Fibroblast of the conjunctiva (primary cell): ENCODE measurements at regions not wholly inside any gene's neighbourhood (a gene's known extent, or its start where the extent isn't known, plus 50 kb on each side); places are given as distances from the start of the nearest gene placed in this dataset.
"Not testable (repeated sequence)": the region's sequence is repeated elsewhere in the genome, so short reads cannot be mapped to it uniquely, and the experiment has no call there.

Experiments
- DNase-seq: peaks from one replicate; pipeline ENCODE4 v3.0.0-alpha.2; 2010; ENCODE audit warnings: low read depth

DNA sequence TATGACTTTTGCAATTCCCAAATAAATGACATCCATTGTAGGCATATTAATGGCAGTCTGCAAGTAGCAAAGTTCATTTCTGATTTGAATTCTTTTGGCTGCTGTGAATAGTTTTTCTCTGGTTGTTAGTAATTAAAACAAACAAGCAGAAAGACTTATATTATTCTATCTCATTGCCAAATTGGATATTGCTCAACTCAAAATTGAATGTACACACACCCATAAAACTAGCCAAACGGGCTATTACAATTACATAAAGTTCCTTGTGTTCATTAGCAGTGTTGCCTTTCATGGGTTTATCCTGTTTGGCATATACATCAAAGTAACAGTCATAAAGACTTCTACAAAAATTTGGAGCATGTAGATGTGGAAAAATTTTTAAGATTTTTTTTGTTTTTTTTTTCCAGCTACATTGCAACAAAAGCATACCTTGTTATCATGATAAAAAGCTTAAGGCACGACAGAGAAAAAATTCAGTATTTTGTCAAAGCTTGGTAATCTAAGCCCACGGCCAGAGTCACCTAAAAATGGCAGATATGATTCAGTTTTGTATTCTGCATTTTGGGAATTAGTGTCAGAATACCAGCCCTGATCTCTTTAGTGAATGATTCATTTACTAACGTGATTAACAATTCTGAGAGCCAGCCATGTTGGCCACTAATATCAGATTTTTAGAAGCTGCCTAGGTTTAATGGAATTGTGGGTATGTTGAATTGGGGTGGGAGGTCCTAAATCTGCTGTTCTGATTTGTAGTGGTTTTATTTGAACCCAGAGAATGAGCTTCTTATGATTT lies 108.4 kb downstream of the KLF5 start:
- no peak for DNase-seq

DNA sequence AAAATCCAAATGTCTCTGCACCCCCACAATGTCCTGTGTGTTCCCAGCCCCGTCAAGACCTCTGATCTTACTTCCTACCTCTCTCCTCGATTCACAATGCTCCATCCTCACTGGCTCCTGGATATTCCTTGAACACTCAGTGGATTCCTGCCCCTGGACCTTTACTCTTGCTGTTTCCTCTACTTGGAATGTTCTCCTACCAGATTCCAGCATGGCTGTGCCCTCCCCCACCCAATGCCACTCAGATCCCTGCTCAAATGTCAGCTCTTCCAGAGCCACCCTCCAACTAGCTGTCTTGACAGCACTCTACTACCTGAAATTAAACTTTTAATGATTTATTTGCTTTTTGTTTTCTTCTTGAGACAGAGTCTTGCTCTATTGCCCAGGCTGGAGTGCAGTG lies 107.4 kb downstream of the KLF5 start:
- no peak for DNase-seq

DNA sequence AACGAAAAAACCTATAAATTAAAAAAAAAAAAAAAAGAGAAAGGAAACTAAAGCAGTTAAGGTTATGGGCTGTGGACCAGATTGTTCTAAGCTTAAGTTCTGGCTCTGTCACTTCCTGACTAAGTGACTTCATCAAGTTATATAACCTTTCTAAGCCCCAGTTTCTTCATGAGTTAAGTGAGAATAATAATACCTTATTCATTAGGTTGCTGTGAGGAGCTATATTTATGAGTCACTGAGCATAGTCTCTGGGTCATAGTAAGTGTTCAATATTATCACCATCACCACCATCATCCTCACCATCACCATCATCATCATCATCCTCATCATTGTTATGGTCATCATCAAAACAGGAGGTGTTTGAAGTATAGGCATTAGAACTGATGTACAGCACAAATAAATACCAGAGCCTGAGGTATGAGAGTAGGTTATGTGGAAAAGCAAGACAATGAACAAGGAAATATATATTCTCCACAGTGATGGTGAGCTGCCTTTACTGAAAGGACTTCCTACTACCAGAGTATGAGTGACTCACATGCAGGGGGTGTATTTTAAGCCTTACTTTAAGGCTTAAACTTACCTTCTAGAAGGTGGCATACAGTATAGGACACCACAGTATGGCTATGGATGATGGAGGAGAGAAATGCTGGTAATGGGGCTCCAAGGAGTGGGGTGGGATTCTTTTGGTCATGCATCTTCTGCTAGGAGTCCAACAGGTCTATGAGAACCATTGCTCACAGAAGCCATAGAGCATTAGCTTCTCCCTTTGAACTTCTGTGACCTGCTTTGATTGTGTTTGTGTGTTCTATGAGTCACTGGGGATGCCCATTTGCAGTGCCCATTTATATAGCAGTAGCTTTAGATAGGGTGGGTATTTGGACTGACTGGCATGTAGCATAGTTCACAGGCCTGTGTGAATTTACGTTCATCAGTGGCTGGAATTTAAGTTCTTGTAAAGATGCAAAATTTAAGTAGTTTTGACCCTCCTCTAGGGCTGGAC lies 104.4 kb downstream of the KLF5 start:
- DNase-seq = no peak

DNA sequence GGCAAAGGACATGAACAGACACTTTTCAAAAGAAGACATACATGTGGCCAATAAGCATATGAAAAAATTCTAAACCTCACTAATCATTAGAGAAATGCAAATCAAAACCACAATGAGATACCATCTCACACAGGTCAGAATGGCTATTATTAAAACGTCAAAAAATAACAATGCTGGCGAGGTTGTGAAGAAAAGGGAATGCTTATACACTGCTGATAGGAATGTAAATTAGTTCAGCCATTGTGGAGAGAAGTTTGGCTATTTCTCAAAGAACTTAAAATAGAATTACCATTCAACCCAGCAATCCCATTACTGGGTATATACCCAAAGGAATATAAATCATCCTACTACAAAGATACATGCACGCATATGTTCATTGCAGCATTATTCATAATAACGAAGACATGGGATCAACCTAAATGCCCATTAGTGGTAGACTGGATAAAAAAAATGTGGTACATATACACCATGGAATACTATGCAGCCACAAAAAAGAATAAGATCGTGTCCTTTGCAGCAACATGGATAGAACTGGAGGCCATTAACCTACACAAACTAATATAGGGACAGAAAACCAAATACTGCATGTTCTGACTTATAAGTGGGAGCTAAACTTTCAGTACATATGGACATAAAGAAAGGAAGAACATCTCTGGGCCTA lies 101.7 kb downstream of the KLF5 start:
- DNase-seq = not testable (repeated sequence)

DNA sequence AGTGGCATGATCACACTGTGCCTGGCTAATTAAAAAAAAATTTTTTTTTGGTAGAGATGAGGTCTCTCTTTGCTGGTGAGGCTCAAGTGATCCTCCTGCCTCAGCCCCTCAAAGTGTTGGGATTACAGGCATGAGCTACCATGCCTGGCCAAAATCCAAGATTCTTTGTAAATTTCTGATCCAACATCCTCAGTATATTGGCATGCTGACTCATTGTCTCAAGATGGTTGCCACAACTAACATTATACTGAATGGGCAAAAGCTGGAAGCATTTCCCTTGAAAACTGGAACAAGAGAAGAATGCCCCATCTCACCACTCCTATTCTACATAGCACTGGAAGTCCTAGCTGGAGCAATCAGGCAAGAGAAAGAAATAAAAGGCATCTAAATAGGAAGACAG lies 100.0 kb downstream of the KLF5 start:
- DNase-seq = peak; percentile 17

DNA sequence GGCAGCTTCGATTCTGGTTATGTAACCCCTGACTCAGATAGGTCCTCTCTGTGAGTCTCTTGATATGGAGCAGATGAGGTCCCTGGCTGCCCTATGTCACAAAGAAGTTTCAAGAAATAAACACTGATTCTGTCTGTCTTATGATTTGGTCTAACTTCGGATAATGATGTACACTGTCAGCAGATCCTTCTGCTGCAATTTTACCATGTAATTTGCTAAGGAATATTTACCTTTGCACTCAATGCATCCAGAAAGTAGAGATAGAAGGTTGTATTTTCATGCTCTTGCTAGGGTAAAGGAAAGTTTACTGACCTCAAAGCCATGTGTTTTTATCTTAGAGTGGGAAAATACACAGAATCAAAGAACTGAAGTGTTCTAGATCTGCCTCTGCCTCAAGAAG lies 98.2 kb downstream of the KLF5 start:
- no peak for DNase-seq

DNA sequence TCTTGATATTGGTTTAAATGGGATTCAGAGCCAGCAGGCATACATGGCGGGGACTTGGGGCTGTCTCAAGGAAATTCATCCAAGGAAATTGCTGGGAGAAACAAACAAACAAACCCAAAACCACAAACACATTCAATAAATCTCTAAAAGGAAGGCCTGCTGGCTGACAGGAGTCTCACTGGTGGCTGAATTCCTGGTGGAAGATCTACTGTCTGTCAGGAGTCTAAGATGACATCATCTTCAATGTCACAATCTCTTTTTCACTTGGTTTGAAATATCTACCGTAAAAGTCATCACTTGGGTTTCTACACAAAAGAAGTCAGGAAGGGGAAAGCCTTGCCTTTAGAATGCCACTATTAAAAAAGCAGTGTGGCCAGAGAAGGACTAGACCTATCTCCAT lies 87.9 kb downstream of the KLF5 start:
- DNase-seq = no peak

DNA sequence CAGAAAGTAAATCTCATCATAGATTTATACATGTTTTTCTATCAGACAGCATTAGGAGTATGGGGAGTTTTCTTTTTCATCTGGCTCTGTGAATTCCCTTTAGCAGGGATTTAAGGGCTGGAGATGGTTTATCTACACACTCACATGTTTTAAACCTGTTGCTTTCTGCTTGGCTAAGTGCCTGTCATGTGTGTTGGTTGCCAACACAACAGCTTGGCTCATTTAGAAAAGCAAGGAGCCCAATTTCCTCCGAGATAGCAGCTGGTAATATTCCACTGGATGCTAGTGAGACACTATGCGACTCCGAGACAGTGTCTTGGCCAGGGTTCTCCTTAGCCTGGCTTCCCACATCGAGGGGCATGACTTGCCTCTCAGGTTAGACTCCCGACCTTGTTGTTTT lies 83.3 kb downstream of the KLF5 start:
- DNase-seq = no peak

DNA sequence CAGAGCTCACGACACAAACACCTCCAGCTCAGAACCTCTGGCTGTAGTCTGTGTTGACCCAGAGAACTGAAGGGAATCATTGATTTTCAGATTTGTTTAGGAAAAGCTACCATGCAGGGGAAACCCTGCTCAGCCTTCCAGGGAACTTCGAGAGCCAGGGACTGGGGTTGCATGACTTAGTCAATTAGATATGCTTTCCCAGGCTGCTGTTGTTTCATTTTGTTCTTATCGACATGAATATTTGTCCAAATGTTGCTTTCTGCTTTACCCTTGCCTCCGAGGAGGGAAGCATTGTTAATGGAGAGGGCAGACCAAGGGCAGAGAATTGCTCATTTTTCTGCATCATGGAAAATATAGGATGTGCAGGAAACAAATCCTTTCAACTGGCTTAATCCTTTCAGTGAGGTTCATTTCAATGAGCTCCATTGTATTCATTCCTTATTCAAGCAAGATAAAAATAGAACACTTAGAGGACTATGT lies 82.5 kb downstream of the KLF5 start:
- no peak for DNase-seq

DNA sequence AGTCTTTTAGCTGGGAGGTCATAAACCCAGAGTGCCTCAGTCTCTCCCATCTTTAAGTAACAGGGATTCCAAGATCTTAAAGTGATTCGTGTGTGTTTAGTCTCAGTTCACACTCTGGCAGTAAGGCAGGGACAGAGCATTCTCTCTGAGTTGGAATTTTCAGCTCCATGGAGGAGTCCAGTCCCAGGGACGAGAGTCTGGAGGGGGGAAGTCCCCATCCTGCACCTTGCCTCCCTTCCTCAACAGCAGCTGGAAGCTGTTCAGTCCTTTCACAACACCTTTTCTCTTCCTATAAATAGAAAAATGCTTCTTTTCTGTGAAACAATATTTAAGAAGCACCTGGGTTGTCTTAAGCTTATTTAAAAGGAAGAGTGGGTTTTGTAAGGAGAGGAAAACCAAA lies 82.0 kb downstream of the KLF5 start:
- DNase-seq = no peak

DNA sequence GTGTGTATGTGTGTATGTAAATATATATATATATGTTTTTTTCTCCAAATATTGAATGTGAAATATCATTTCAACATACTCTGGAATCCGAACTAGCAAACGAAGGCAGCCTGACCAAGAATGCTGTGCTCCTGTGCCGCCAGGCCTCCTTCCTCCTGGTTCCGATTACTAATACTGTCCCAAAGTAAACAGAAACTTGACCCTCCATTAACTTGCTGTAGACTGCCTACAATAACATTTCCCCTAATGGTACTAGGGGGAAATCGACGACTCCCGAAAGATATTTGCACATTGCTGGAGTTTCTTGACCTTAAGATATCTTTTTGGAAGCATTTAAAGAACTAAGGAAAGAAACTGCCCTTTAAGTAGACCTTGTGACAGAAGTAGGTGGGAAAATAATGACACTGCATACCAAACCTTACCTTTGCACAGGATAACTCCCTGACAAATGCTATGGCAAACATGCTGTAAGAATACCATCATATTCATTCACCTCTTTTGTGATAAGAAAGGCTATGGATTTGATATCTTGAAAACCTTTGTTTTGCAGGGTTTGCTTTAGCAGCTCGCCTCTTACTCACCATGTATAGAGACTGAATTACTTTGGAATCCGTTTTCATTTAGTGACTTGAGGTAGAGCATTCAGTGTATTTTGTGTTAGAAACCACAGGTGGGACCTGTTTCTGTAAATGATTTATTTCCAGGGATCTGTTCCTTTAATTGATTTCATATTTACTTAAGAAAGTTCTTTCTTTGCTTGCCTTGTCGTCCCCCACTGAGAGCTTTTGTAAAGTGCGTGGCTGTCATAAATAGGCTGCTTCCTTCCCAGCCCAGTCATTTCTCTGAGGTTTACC lies 80.1 kb downstream of the KLF5 start:
- DNase-seq = peak; percentile 16

DNA sequence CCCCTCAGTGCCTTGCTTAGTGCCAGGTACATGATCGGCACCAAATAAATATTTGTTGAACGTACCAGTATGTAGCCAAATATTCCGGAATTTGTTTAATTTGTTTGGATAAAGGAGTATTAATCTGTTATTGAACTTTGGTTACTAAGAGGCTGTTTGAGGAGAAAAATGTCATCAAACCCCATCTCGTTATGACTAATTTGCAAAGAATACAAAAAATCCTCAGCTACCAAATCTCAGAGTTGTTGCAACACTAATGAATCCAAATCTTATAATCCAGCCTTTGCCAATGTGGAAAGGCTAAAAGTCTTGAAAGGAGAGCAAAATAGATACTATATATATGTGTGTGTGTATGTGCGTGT lies 79.5 kb downstream of the KLF5 start:
- DNase-seq = no peak

DNA sequence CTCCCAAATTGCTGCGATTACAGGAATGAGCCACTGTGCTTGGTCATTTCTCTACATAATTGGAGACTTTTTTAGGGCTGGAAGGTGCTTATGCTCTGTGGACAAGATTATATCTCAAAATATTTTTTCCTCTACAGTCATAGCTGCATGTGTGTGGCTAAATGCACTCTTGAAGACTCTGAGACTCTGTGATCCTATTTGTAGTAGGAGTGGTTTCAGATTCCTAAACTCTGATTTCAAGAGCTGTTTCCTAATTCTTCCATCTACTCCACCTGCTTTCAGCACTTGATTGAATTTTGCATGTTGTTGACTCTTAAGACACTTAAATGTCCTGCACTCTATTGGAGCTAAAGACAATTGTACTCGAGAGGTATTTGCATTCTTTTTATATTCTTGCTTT lies 78.0 kb downstream of the KLF5 start:
- no peak for DNase-seq

DNA sequence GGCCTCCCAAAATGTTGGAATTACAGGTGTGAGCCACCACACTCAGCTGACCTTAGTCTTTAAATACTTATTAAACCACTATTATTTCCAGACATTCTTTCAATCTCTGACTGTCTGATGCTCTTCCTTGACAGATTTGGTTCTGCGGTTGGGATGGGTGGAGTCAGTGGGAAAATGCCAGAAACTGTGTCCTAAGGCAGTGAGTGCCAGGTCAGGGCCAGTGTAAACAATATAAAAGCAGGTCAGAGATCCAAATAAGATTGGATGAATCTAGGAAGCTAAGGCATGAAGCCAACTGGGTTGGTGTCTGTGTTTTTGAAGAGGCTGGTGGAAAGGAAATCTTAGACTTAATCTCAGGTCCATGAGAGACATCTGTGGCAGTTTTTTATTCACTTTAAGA lies 74.7 kb downstream of the KLF5 start:
- DNase-seq = no peak

DNA sequence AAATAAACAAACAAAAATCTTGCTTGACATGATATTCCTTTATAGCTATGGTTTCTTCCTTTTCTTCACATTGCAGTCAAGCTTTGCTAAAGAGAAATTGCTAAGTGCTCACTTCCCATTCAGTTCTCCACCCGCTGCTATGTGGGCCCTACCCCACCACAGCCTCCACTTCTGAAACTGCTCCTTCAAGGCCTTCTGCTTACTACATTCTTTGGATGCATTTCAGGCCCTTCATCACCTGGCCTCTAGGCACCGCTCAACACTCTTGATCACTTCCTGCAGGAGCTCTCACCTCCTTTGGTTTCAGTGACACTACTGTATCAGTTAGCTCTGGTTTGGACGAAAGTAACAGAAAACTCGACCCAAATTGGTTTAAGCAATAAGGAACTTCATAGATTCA lies 72.4 kb downstream of the KLF5 start:
- no peak for DNase-seq

DNA sequence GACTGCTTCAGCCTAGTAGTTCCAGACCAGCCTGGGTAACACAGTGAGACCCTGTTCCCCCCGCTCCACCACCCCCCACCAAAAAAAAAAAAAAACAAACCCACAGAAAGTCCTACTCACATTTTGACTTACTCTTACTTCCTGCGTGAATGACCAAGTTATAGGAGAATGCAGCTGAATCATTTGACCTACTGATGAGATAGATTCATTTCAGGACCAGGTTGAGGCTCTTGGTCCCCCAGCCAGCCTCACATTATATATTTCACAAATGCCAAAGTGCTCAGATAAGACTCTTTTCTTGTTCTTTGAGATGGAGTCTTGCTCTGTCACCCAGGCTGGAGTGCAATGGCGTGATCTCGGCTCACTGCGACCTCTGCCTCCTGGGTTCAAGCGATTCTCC lies 70.2 kb downstream of the KLF5 start:
- no peak for DNase-seq
